ENCODE measurements at regions not wholly inside any gene's neighbourhood (a gene's known extent, or its start where the extent isn't known, plus 50 kb on each side); places are given as distances from the start of the nearest gene placed in this dataset.
"Not testable (repeated sequence)": the region's sequence is repeated elsewhere in the genome, so short reads cannot be mapped to it uniquely, and the experiment has no call there.

- DNase-seq = no peak
Observed at GRCh38 chr3:159280386-159281191, 478.7 kb downstream of the MFSD1 start.

- no peak for DNase-seq
Observed at GRCh38 chr3:159293493-159293892, 491.6 kb downstream of the MFSD1 start.

GRCh38 chr3:159301961-159302360 lies 500.1 kb downstream of the MFSD1 start:
- DNase-seq = no peak

GRCh38 chr3:159305017-159305416 lies 503.2 kb downstream of the MFSD1 start:
- no peak for DNase-seq

- not testable (repeated sequence) for DNase-seq
Observed at GRCh38 chr3:159316706-159317105, 514.9 kb downstream of the MFSD1 start.

GRCh38 chr3:159319156-159319555 lies 517.3 kb downstream of the MFSD1 start:
- no peak for DNase-seq

GRCh38 chr3:159322322-159322939 lies 520.6 kb downstream of the MFSD1 start:
- DNase-seq = no peak

GRCh38 chr3:159323848-159324247 lies 522.0 kb downstream of the MFSD1 start:
- no peak for DNase-seq

GRCh38 chr3:159326998-159327397 lies 525.1 kb downstream of the MFSD1 start:
- DNase-seq = no peak

- DNase-seq = no peak
Observed at GRCh38 chr3:159332535-159333099, 530.8 kb downstream of the MFSD1 start.

- no peak for DNase-seq
Observed at GRCh38 chr3:159339131-159339530, 537.3 kb downstream of the MFSD1 start.

GRCh38 chr3:159340877-159341500 lies 539.1 kb downstream of the MFSD1 start:
- DNase-seq = no peak

GRCh38 chr3:159346271-159346903 lies 544.5 kb downstream of the MFSD1 start:
- DNase-seq = no peak

- DNase-seq = no peak
Observed at GRCh38 chr3:159348431-159348830, 546.6 kb downstream of the MFSD1 start.

- no peak for DNase-seq
Observed at GRCh38 chr3:159356606-159357005, 554.8 kb downstream of the MFSD1 start.

- DNase-seq = no peak
Observed at GRCh38 chr3:159364511-159364910, 562.7 kb downstream of the MFSD1 start.

- DNase-seq = no peak
Observed at GRCh38 chr3:159366476-159366875, 564.6 kb downstream of the MFSD1 start.

- DNase-seq = no peak
Observed at GRCh38 chr3:159371961-159372360, 570.1 kb downstream of the MFSD1 start.

- DNase-seq = no peak
Observed at GRCh38 chr3:159378396-159379194, 576.7 kb downstream of the MFSD1 start.

GRCh38 chr3:159380891-159381290 lies 579.0 kb downstream of the MFSD1 start:
- no peak for DNase-seq

- DNase-seq = no peak
Observed at GRCh38 chr3:159390656-159391212, 588.9 kb downstream of the MFSD1 start.

- not testable (repeated sequence) for DNase-seq
Observed at GRCh38 chr3:159397683-159398082, 591.0 kb upstream of the IL12A start.
